Activated CD4-positive, alpha-beta T cell treated with anti-CD3 and anti-CD28 coated beads for 36 hours (primary cell): ENCODE measurements at regions not wholly inside any gene's neighbourhood (a gene's known extent, or its start where the extent isn't known, plus 50 kb on each side); places are given as distances from the start of the nearest gene placed in this dataset.

Experiments
- ATAC-seq: fragments of 200-7000 bp; cut with Tn5 transposase; one replicate; pipeline ENCODE4 v1.10.0; 2021; ENCODE audit warnings: mild to moderate bottlenecking, moderate library complexity
- CTCF ChIA-PET: fragments of 350-600 bp; sonication (Branson Sonifier 250); formaldehyde crosslinking; loops from one replicate; lab custom pipeline; 2021; ENCODE audit warnings: antibody characterized with exemption; lab: Charles Lee
- POLR2A ChIA-PET: fragments of 350-600 bp; sonication (Branson Sonifier 250); formaldehyde crosslinking; loops from one replicate; lab custom pipeline; 2021; ENCODE audit warnings: antibody characterized with exemption, inconsistent platforms; lab: Charles Lee
- DNase-seq: peaks from one replicate; pipeline ENCODE4 v3.0.0-alpha.2; 2020
- H3K27ac Mint-ChIP-seq: one replicate; pipeline ENCODE4 v1.8.0; 2021; ENCODE audit warnings: mixed read lengths
- H3K27me3 Mint-ChIP-seq: one replicate; pipeline ENCODE4 v1.8.0; 2021; ENCODE audit warnings: mixed read lengths
- H3K36me3 Mint-ChIP-seq: one replicate; pipeline ENCODE4 v1.8.0; 2021; ENCODE audit warnings: low read depth, mixed read lengths
- H3K4me1 Mint-ChIP-seq: one replicate; pipeline ENCODE4 v1.8.0; 2021; ENCODE audit warnings: mixed read lengths
- H3K4me3 Mint-ChIP-seq: one replicate; pipeline ENCODE4 v1.8.0; 2021; ENCODE audit warnings: mild to moderate bottlenecking, moderate library complexity, mixed read lengths
- H3K9me3 Mint-ChIP-seq: one replicate; pipeline ENCODE4 v1.8.0; 2021; ENCODE audit warnings: low read depth, mixed read lengths
- intact Hi-C, 2 experiments: fragments of 100-400 bp; cut with DNase I in 1 of 2; cut with micrococcal nuclease in 1 of 2; formaldehyde crosslinking; loops; one replicate each; pipeline versions ENCODE4 v1.14.2 to v1.15.1; 2022 to 2024; cut with DNase I, micrococcal nuclease

DNA sequence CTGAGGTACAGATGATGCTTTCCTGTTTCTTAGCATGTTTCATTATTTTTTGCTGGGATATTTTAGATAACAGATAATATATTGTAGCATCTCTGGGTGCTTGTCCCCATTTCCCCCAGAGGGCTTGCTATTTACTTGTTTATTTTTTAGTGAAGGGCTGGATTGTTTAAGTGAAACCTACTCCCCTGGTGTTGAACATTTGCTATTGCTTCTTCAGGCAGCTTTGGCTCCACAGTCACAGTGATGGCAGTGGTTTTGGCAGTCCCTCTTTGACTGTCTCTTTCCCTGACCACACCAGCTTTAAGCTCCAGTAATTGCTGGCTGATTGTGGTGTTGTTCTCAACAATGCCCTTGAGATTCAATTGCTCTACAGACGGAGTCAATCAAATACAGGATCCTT lies 128.9 kb downstream of the KLF13 start:
- peaks cover 7% of the 10 kb centered on the region for H3K9me3 Mint-ChIP-seq
- intact Hi-C loops = no loop called here
- H3K27ac Mint-ChIP-seq = no peak overlapping the region
- peak; percentile 20 for DNase-seq
- no peaks in the 10 kb centered on the region for H3K27me3 Mint-ChIP-seq
- peaks cover 4% of the 10 kb centered on the region for H3K36me3 Mint-ChIP-seq
- POLR2A ChIA-PET = interaction anchor here (1.8 kb wide), 1 partner anchor 18 kb away, joined by 4 read pairs; no protein-coding TSS in a partner anchor
- peaks cover 31% of the 10 kb centered on the region for H3K4me1 Mint-ChIP-seq
- peak; percentile 14 for ATAC-seq
- CTCF ChIA-PET = interaction anchor here (0.9 to 1.8 kb wide), 3 partner anchors 16 to 23 kb away, joined by 4 to 9 read pairs (median 8); no protein-coding TSS in a partner anchor
- peak overlapping the region; percentile 11 for H3K4me3 Mint-ChIP-seq

- H3K27me3 Mint-ChIP-seq = no peaks in the 10 kb centered on the region
- ChIA-PET POLR2A (no interaction called here), CTCF (interaction anchor here (1.1 to 1.8 kb wide), 2 partner anchors 22 to 91 kb away, joined by 3 to 8 read pairs; no protein-coding TSS in a partner anchor)
- H3K27ac Mint-ChIP-seq = peak overlapping the region; percentile 1
- intact Hi-C loops = no loop called here
- H3K4me1 Mint-ChIP-seq = peaks cover 39% of the 10 kb centered on the region
- H3K4me3 Mint-ChIP-seq = no peak overlapping the region
- peaks cover 4% of the 10 kb centered on the region for H3K36me3 Mint-ChIP-seq
- ATAC-seq = no peak
- peak; percentile 0 for DNase-seq
- H3K9me3 Mint-ChIP-seq = peaks cover 4% of the 10 kb centered on the region
These were observed 129.9 kb downstream of the KLF13 start for GRCh38 chr15:31456354-31457060.

DNA sequence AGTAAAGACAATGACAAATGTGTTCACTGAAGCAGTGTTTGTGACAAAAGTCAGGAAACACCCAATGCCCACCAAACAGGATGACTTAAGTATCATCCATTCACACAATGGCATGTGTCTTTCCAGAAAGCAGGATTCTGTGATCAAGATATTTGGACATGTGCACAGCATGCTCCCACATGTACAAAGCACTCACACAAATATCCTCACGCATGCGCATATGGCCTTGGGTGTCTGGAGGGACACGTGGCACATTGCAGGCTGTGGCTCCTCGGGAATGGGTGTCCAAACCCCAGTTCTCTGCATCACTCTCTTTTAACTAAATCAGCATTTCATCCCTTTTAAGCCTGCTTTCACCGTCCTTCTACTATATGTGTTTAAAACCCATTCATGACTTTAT lies 130.5 kb downstream of the KLF13 start:
- ATAC-seq (no peak), DNase-seq (no peak)
- peaks cover 45% of the 10 kb centered on the region for H3K4me1 Mint-ChIP-seq
- intact Hi-C loops = no loop called here
- H3K4me3 Mint-ChIP-seq = no peak overlapping the region
- no peaks in the 10 kb centered on the region for H3K27me3 Mint-ChIP-seq
- peak overlapping the region; percentile 1 for H3K27ac Mint-ChIP-seq
- CTCF ChIA-PET = interaction anchor here (1.1 kb wide), 1 partner anchor 91 kb away, joined by 3 read pairs; no protein-coding TSS in a partner anchor
- H3K36me3 Mint-ChIP-seq = peaks cover 4% of the 10 kb centered on the region
- POLR2A ChIA-PET = no interaction called here
- H3K9me3 Mint-ChIP-seq = peaks cover 4% of the 10 kb centered on the region

DNA sequence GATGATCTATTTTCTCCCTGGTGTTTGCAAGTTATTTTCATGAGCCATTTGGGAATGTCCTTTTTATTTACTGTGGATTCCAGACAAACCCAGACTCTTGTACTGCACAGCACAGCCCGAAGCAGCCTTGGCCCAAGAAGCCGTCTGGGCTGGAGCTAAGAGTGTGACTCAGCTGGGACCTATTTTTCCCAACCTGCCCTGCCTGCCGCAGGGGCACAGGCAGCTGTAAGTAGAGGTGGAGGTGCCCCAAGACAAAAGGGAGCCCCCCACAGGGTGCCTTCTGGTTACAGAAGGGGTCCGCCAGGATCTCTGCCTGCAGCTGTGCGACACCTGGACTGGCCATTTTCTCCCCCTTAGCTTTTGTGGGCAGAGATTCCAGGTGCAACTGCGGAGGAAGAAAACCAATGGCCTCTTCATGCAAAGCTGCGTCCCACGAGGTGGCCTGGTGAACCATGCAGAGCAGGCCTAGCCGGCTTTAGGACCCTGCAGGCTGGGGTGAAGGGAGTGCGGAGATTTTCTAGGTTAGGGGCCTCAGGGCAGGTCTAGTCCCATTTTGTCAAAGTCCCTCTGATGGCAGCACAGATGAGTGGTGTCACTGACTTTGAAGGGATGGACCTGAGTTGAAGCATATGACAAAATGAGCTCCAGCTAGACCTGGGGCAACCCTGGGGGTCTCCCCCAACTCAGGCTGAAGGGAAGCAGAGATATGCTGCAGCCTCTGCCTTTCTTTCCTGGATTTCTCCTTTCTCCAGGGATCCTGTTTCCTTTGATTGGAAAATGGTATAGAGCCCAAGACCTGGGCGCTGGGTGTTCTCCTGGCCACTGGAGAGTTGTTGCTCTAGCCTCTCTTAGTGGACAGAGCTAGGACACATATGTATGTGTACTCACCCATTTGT lies 131.2 kb downstream of the KLF13 start:
- ChIA-PET POLR2A (interaction anchor here (1.7 kb wide), 1 partner anchor 101 kb away, joined by 6 read pairs; no protein-coding TSS in a partner anchor), CTCF (interaction anchor here (1.0 to 2.4 kb wide), 4 partner anchors 19 to 80 kb away, joined by 3 to 16 read pairs (median 12); no protein-coding TSS in a partner anchor)
- H3K9me3 Mint-ChIP-seq = peaks cover 4% of the 10 kb centered on the region
- intact Hi-C loops = loop anchor here in 1 of 2 experiments (2.0 kb wide), 1 partner anchor 15 kb away; no protein-coding TSS in a partner anchor
- H3K4me1 Mint-ChIP-seq = peaks cover 45% of the 10 kb centered on the region
- peak overlapping the region; percentile 92 for H3K27ac Mint-ChIP-seq
- ATAC-seq (no peak), DNase-seq (no peak)
- peaks cover 4% of the 10 kb centered on the region for H3K36me3 Mint-ChIP-seq
- H3K4me3 Mint-ChIP-seq = peak overlapping the region; percentile 70
- H3K27me3 Mint-ChIP-seq = no peaks in the 10 kb centered on the region

DNA sequence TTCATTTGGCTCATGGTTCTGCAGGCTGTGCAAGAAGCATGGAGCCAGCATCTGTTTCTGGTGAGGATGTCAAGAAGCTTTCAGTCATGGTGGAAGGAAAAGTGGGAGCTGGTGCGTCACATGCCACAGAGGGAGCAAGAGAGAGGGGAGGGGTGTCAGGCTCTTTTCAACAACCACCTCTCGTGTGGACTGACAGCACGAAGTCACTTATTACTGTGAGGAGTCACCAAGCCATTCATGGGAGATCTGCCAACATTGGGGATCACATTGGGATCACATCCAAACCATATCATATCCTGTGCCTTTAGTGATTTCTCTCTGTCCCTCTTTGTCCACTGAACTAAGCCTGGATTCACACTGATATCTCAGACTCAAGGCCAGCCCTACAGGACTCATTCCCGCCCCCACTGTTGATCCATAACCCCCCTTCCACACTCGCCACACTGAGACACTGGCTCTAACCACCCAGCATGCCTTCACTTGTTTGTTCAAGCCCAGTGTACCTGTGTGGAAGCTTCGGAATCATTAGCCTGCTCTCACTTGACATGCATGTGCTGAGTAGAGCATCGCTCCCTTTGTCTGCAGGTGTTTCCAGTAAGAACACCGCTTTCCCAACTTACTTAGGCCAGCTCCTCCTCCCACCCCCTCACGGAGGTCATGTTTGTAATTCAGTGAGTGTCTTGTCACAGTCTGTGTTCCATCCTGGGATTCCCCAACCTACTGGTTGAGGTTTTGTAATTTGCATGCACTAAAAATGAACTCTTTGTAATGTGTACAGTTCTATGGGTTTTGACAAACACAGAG lies 132.2 kb downstream of the KLF13 start:
- CTCF ChIA-PET = interaction anchor here (1.0 to 2.4 kb wide), 15 partner anchors 10 to 244 kb away, joined by 3 to 20 read pairs (median 6); no protein-coding TSS in a partner anchor
- H3K4me3 Mint-ChIP-seq = peak overlapping the region; percentile 70
- peak; percentile 93 for ATAC-seq
- peak overlapping the region; percentile 92 for H3K27ac Mint-ChIP-seq
- POLR2A ChIA-PET = interaction anchor here (0.6 to 1.7 kb wide), 9 partner anchors 14 to 178 kb away, joined by 3 to 10 read pairs (median 6); no protein-coding TSS in a partner anchor
- no peaks in the 10 kb centered on the region for H3K27me3 Mint-ChIP-seq
- H3K4me1 Mint-ChIP-seq = peaks cover 45% of the 10 kb centered on the region
- peak; percentile 83 for DNase-seq
- intact Hi-C loops = loop anchor here (1.0 to 2.0 kb wide), 7 partner anchors 14 to 30 kb away; no protein-coding TSS in a partner anchor
- peaks cover 4% of the 10 kb centered on the region for H3K9me3 Mint-ChIP-seq
- peaks cover 4% of the 10 kb centered on the region for H3K36me3 Mint-ChIP-seq

DNA sequence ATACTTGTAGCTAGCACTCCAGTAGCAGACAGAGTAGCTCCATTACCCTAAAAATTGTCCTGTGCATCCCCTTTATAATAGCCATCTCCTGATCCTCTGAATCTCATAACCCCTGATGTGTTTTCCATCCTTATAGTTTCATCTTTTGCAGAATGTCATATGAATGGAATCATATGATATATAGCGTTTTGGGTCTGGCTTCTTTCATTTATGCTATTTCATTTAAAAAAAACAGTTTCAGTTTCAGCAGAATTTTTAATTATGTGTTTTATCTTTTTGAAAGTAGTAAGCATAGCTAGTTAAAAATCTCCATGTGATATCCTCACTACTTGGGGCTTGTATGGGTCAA lies 132.7 kb downstream of the KLF13 start:
- Mint-ChIP-seq H3K27me3 (no peaks in the 10 kb centered on the region), H3K4me1 (peaks cover 45% of the 10 kb centered on the region), H3K9me3 (peaks cover 4% of the 10 kb centered on the region), H3K36me3 (peaks cover 4% of the 10 kb centered on the region), H3K4me3 (peak overlapping the region; percentile 70), H3K27ac (peak overlapping the region; percentile 92)
- ChIA-PET CTCF (interaction anchor here (0.9 to 2.4 kb wide), 16 partner anchors 10 to 245 kb away, joined by 3 to 20 read pairs (median 6); no protein-coding TSS in a partner anchor), POLR2A (interaction anchor here (0.6 to 1.7 kb wide), 9 partner anchors 13 to 792 kb away, joined by 3 to 10 read pairs (median 6); no protein-coding TSS in a partner anchor)
- intact Hi-C loops = loop anchor here (1.0 to 2.0 kb wide), 7 partner anchors 13 to 29 kb away; no protein-coding TSS in a partner anchor
- no peak for DNase-seq
- peak; percentile 24 for ATAC-seq

- Mint-ChIP-seq H3K27me3 (no peaks in the 10 kb centered on the region), H3K4me1 (peaks cover 39% of the 10 kb centered on the region), H3K4me3 (no peak overlapping the region), H3K36me3 (no peaks in the 10 kb centered on the region), H3K27ac (no peak overlapping the region), H3K9me3 (no peaks in the 10 kb centered on the region)
- DNase-seq (peak; percentile 17), ATAC-seq (no peak)
- CTCF ChIA-PET = interaction anchor here (0.6 to 1.4 kb wide), 4 partner anchors 9 to 124 kb away, joined by 3 to 4 read pairs (median 4); no protein-coding TSS in a partner anchor
- POLR2A ChIA-PET = no interaction called here
- intact Hi-C loops = no loop called here
These were observed 134.7 kb downstream of the KLF13 start for GRCh38 chr15:31461375-31461774.

- H3K4me1 Mint-ChIP-seq = peaks cover 39% of the 10 kb centered on the region
- peak overlapping the region; percentile 1 for H3K27ac Mint-ChIP-seq
- H3K4me3 Mint-ChIP-seq = no peak overlapping the region
- no peaks in the 10 kb centered on the region for H3K36me3 Mint-ChIP-seq
- intact Hi-C loops = no loop called here
- no peaks in the 10 kb centered on the region for H3K27me3 Mint-ChIP-seq
- DNase-seq (no peak), ATAC-seq (no peak)
- CTCF ChIA-PET = interaction anchor here (1.2 to 1.4 kb wide), 2 partner anchors 9 to 11 kb away, joined by 3 read pairs; no protein-coding TSS in a partner anchor
- no peaks in the 10 kb centered on the region for H3K9me3 Mint-ChIP-seq
- POLR2A ChIA-PET = no interaction called here
These were observed 135.4 kb downstream of the KLF13 start for GRCh38 chr15:31461911-31462480.

DNA sequence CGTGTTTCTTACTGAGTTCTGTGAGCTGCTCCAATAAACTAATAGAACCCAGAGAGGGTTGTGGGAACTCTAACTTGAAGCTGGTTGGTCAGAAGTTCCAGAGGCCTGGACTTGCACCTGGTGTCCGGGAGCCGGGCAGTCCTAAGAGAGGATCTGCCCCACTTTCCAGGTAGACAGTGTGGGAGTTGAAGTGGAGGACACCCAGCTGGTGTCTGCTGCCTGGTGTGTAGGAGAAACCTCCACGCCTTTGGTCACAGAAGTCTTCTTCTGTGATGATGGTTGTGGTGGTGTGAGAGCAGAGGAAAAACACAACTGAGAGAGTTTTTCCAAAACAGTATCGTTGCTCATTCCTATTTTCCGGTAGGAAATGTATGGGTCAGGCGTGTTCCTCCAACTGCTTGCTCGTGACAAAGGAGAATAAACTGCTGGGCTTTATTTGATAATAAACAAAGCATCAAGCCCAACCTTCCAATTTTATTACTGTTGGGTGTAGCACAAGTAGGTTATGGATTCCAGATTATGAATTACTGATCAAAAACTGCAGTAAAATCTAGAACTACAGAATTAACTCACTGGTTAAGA lies 137.0 kb downstream of the KLF13 start:
- no peak overlapping the region for H3K4me3 Mint-ChIP-seq
- H3K36me3 Mint-ChIP-seq = no peaks in the 10 kb centered on the region
- H3K4me1 Mint-ChIP-seq = peaks cover 28% of the 10 kb centered on the region
- ATAC-seq (no peak), DNase-seq (no peak)
- no peaks in the 10 kb centered on the region for H3K9me3 Mint-ChIP-seq
- CTCF ChIA-PET = interaction anchor here (0.6 kb wide), 1 partner anchor 26 kb away, joined by 3 read pairs; no protein-coding TSS in a partner anchor
- POLR2A ChIA-PET = no interaction called here
- H3K27me3 Mint-ChIP-seq = no peaks in the 10 kb centered on the region
- intact Hi-C loops = no loop called here
- no peak overlapping the region for H3K27ac Mint-ChIP-seq
